Inferior parietal cortex (tissue), 1 donor: ENCODE measurements at regions not wholly inside any gene's neighbourhood (a gene's known extent, or its start where the extent isn't known, plus 50 kb on each side); places are given as distances from the start of the nearest gene placed in this dataset.
"Not testable (repeated sequence)": the region's sequence is repeated elsewhere in the genome, so short reads cannot be mapped to it uniquely, and the experiment has no call there.

ENCODE experiments used
- DNase-seq: peaks from one replicate; pipeline ENCODE4 v3.0.0-alpha.2; 2016; ENCODE audit errors: extremely low spot score

GRCh38 chr12:73187765-73188164, 915.6 kb downstream of the TRHDE start:
- DNase-seq, result no peak

GRCh38 chr12:73210548-73211204, 938.5 kb downstream of the TRHDE start:
- DNase-seq, result no peak

- no peak for DNase-seq
Measured at GRCh38 chr12:73220951-73221350, 948.8 kb downstream of the TRHDE start.

- no peak for DNase-seq
Measured at GRCh38 chr12:73221398-73221797, 949.2 kb downstream of the TRHDE start.

- DNase-seq, result no peak
Measured at GRCh38 chr12:73221836-73222235, 949.7 kb downstream of the TRHDE start.

GRCh38 chr12:73225371-73225937, 953.3 kb downstream of the TRHDE start:
- no peak for DNase-seq

- DNase-seq, result no peak
Measured at GRCh38 chr12:73225941-73226340, 953.8 kb downstream of the TRHDE start.

GRCh38 chr12:73226593-73226992, 954.4 kb downstream of the TRHDE start:
- no peak for DNase-seq

- not testable (repeated sequence) for DNase-seq
Measured at GRCh38 chr12:73228828-73229227, 956.7 kb downstream of the TRHDE start.

GRCh38 chr12:73235387-73235786, 963.2 kb downstream of the TRHDE start:
- DNase-seq, result no peak

- no peak for DNase-seq
Measured at GRCh38 chr12:73240110-73240509, 967.9 kb downstream of the TRHDE start.

GRCh38 chr12:73262788-73263381, 990.7 kb downstream of the TRHDE start:
- no peak for DNase-seq

GRCh38 chr12:73266206-73266605, 994.0 kb downstream of the TRHDE start:
- DNase-seq, result no peak

- no peak for DNase-seq
Measured at GRCh38 chr12:73274976-73275375, 1002.8 kb downstream of the TRHDE start.

GRCh38 chr12:73277971-73278370, 1005.8 kb downstream of the TRHDE start:
- no peak for DNase-seq

- no peak for DNase-seq
Measured at GRCh38 chr12:73301530-73301929, 1029.4 kb downstream of the TRHDE start.

- no peak for DNase-seq
Measured at GRCh38 chr12:73307260-73307659, 1035.1 kb downstream of the TRHDE start.

- peak; percentile 5 for DNase-seq
Measured at GRCh38 chr12:73308079-73308478, 1035.9 kb downstream of the TRHDE start.

- no peak for DNase-seq
Measured at GRCh38 chr12:73308747-73309146, 1036.6 kb downstream of the TRHDE start.

GRCh38 chr12:73321319-73321718, 1049.1 kb downstream of the TRHDE start:
- no peak for DNase-seq

GRCh38 chr12:73321776-73322175, 1049.6 kb downstream of the TRHDE start:
- DNase-seq, result no peak

GRCh38 chr12:73330584-73331351, 1058.6 kb downstream of the TRHDE start:
- no peak for DNase-seq
